ENCODE measurements at regions not wholly inside any gene's neighbourhood (a gene's known extent, or its start where the extent isn't known, plus 50 kb on each side); places are given as distances from the start of the nearest gene placed in this dataset.

DNA sequence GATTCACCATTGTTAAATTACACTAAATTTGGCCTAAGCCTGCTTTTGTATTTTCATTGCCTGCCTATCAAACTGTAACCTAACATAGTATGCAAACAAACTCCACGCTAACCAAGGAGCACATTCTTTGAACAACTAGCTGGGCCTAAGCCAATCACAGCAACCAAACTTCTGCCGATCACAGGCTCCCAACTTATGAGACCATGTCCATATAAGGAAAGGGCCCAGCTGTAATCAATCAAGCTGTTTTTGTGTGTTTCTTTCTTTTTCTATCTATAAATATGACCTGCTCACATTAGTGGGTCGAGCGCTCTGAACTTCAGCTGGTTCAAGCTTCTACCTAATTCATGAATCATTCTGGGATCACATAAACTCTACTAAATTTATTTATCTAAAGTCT lies 473.6 kb downstream of the SI start (continued):
- TF ChIP-seq CTCF (IDR thresholded peaks at IDR 0.05) (no peak), TCF12 (IDR thresholded peaks at IDR 0.05) (no peak), SIN3A (IDR thresholded peaks at IDR 0.05; ENCODE audit: borderline replicate concordance, low read depth, low read length) (no peak), JUND (IDR thresholded peaks at IDR 0.05) (no peak)

DNA sequence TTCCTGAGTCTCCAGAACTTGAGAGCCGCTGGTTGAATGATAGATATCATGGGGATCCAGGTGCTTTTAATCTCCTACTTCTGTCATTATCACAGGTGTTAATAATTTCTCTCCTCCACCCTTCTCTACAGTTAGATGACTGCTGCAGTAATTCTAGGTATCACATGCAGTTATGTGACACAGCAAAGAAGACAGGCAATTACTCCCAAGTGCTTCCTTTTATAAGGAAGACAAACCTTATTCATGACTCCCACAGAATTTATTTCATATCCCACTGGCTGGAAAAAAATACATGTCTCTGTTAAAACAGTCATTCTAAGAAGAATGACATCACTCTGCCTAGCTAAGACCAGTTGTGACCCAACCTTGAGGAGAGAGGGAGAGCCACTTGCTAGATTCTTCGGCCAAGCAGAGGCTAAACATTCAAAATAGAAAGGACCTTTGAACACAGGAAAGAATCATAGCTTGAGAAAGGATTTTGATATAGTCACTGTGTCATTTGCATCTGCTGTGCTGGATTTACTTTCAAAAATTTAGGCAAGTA lies 500.6 kb downstream of the SI start:
- TF ChIP-seq, protein P1, sequence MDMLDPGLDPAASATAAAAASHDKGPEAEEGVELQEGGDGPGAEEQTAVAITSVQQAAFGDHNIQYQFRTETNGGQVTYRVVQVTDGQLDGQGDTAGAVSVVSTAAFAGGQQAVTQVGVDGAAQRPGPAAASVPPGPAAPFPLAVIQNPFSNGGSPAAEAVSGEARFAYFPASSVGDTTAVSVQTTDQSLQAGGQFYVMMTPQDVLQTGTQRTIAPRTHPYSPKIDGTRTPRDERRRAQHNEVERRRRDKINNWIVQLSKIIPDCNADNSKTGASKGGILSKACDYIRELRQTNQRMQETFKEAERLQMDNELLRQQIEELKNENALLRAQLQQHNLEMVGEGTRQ (IDR thresholded peaks at IDR 0.05; ENCODE audit: borderline replicate concordance, low read depth, low read length) = no peak
- TF ChIP-seq YY1 (IDR thresholded peaks at IDR 0.05; ENCODE audit: low read depth) = no peak
- no peak for TF ChIP-seq CTCF (IDR thresholded peaks at IDR 0.05)
- no peak for TF ChIP-seq TCF12 (IDR thresholded peaks at IDR 0.05)
- TF ChIP-seq MEF2A (IDR thresholded peaks at IDR 0.05; ENCODE audit: borderline replicate concordance, low read depth) = no peak
- no peak for TF ChIP-seq JUND (IDR thresholded peaks at IDR 0.05)
- TF ChIP-seq REST (IDR thresholded peaks at IDR 0.05; ENCODE audit: low read depth, low read length) = no peak
- no peak for TF ChIP-seq SMC3 (IDR thresholded peaks at IDR 0.05; ENCODE audit: low read depth, low read length)
- TF ChIP-seq TAF1 (IDR thresholded peaks at IDR 0.05; ENCODE audit: borderline replicate concordance, low read depth, low read length) = no peak
- TF ChIP-seq FOSL2 (IDR thresholded peaks at IDR 0.05; ENCODE audit: borderline replicate concordance, low read depth) = no peak
- TF ChIP-seq RFX5 (IDR thresholded peaks at IDR 0.05; ENCODE audit: low read length) = no peak
- no peak for TF ChIP-seq FOXJ3 (CRISPR knock-in tag; IDR thresholded peaks at IDR 0.05)
- Histone ChIP-seq H3K9me2 (no peaks in the 10 kb centered on the region), H3K9me3 (no peaks in the 10 kb centered on the region), H3K4me2 (no peak overlapping the region), H3K4me1 (ENCODE audit: control insufficient read depth in 1 of 2, insufficient read depth in 2 of 2, low read depth in 1 of 2, low read length in 1 of 2) (no peaks in the 10 kb centered on the region), H3K4me3 (ENCODE audit: low read depth in 2 of 2, low read length in 1 of 2) (no peak overlapping the region), H3K27ac (ENCODE audit: low read depth in 2 of 2, low read length in 1 of 2) (no peak overlapping the region), H4K20me1 (ENCODE audit: insufficient read depth) (no peaks in the 10 kb centered on the region), H3F3A (replicated peaks; ENCODE audit: insufficient read depth) (no peaks in the 10 kb centered on the region), H3K79me2 (ENCODE audit: insufficient read depth) (no peaks in the 10 kb centered on the region), H3K27me3 (ENCODE audit: insufficient read depth) (no peaks in the 10 kb centered on the region), H3K36me3 (replicated peaks in 1 of 2; ENCODE audit: control insufficient read depth in 1 of 2, insufficient read depth in 2 of 2, low read length in 1 of 2) (no peaks in the 10 kb centered on the region), H3K9ac (no peak overlapping the region), H2AFZ (ENCODE audit: low read depth) (no peak overlapping the region)
- ChIA-PET POLR2A (no interaction called here), CTCF (no interaction called here)
- 34% methylated on average over 2 of the region's 2 CpGs for WGBS (ENCODE audit: low lambda C conversion rate)
- no peak for DNase-seq

Data from SK-N-SH (cell line).